Activated B cell treated with CpG ODN at 0.5 μM for 24 hours (primary cell): ENCODE measurements at regions not wholly inside any gene's neighbourhood (a gene's known extent, or its start where the extent isn't known, plus 50 kb on each side); places are given as distances from the start of the nearest gene placed in this dataset.

Experiments used
- ATAC-seq: fragments of 200-7000 bp; cut with Tn5 transposase; one replicate; pipeline ENCODE4 v1.10.0; 2021; ENCODE audit warnings: low read depth, mild to moderate bottlenecking, moderate library complexity
- CTCF ChIA-PET: fragments of 350-600 bp; sonication (Branson Sonifier 250); formaldehyde crosslinking; loops from one replicate; lab custom pipeline; 2021; ENCODE audit warnings: antibody characterized with exemption; lab: Charles Lee
- POLR2A ChIA-PET: fragments of 350-600 bp; sonication (Branson Sonifier 250); formaldehyde crosslinking; loops from one replicate; lab custom pipeline; 2021; ENCODE audit warnings: antibody characterized with exemption; lab: Charles Lee
- DNase-seq: peaks from one replicate; pipeline ENCODE4 v3.0.0; 2022
- H3K27ac Mint-ChIP-seq: one replicate; pipeline ENCODE4 v1.8.0; 2020; ENCODE audit warnings: mixed read lengths
- H3K27me3 Mint-ChIP-seq: one replicate; pipeline ENCODE4 v1.8.0; 2021; ENCODE audit warnings: mixed read lengths
- H3K36me3 Mint-ChIP-seq: one replicate; pipeline ENCODE4 v1.8.0; 2021; ENCODE audit warnings: low read depth, mixed read lengths
- H3K4me1 Mint-ChIP-seq: one replicate; pipeline ENCODE4 v1.8.0; 2021; ENCODE audit warnings: mixed read lengths
- H3K4me3 Mint-ChIP-seq: one replicate; pipeline ENCODE4 v1.8.0; 2020; ENCODE audit warnings: mild to moderate bottlenecking, mixed read lengths
- H3K9me3 Mint-ChIP-seq: one replicate; pipeline ENCODE4 v1.8.0; 2020; ENCODE audit warnings: mixed read lengths
- CTCF ChIP-seq: fragments of 200-600 bp; IDR thresholded peaks from one replicate; pipeline ENCODE4 v1.8.0; 2022; ENCODE audit warnings: antibody characterized with exemption, mild to moderate bottlenecking
- intact Hi-C: fragments of 100-400 bp; cut with micrococcal nuclease; formaldehyde crosslinking; loops from one replicate; pipeline ENCODE4 v1.15.1; 2024

- POLR2A ChIA-PET: no interaction called here
- TF ChIP-seq CTCF: no peak
- intact Hi-C loops: no loop called here
Measured at GRCh38 chr2:125593036-125593435, 1062.9 kb upstream of the GYPC start.

GRCh38 chr2:125596612-125597011 lies 1059.3 kb upstream of the GYPC start:
- H3K27ac Mint-ChIP-seq: no peak overlapping the region
- POLR2A ChIA-PET: no interaction called here
- no peak for TF ChIP-seq CTCF

More at GRCh38 chr2:125593036-125593435, 1062.9 kb upstream of the GYPC start:
- Mint-ChIP-seq H3K9me3 (peaks cover 12% of the 10 kb centered on the region), H3K36me3 (no peaks in the 10 kb centered on the region), H3K27ac (no peak overlapping the region), H3K4me3 (no peak overlapping the region), H3K4me1 (no peaks in the 10 kb centered on the region), H3K27me3 (no peaks in the 10 kb centered on the region)
- no peak for ATAC-seq
- CTCF ChIA-PET: no interaction called here
- no peak for DNase-seq

GRCh38 chr2:125615438-125615837 lies 1040.5 kb upstream of the GYPC start:
- ChIA-PET POLR2A (no interaction called here), CTCF (no interaction called here)
- H3K4me1 Mint-ChIP-seq: no peaks in the 10 kb centered on the region
- ATAC-seq (no peak), DNase-seq (no peak)
- no peak for TF ChIP-seq CTCF
- intact Hi-C loops: no loop called here
- H3K36me3 Mint-ChIP-seq: no peaks in the 10 kb centered on the region
- peaks cover 4% of the 10 kb centered on the region for H3K9me3 Mint-ChIP-seq
- H3K4me3 Mint-ChIP-seq: no peak overlapping the region
- no peak overlapping the region for H3K27ac Mint-ChIP-seq
- H3K27me3 Mint-ChIP-seq: no peaks in the 10 kb centered on the region

More at GRCh38 chr2:125596612-125597011, 1059.3 kb upstream of the GYPC start:
- ATAC-seq (no peak), DNase-seq (no peak)
- intact Hi-C loops: no loop called here
- H3K27me3 Mint-ChIP-seq: no peaks in the 10 kb centered on the region
- CTCF ChIA-PET: no interaction called here
- H3K4me3 Mint-ChIP-seq: no peak overlapping the region
- no peaks in the 10 kb centered on the region for H3K36me3 Mint-ChIP-seq
- no peaks in the 10 kb centered on the region for H3K4me1 Mint-ChIP-seq
- peaks cover 2% of the 10 kb centered on the region for H3K9me3 Mint-ChIP-seq

GRCh38 chr2:125630377-125630776 lies 1025.6 kb upstream of the GYPC start:
- H3K36me3 Mint-ChIP-seq: no peaks in the 10 kb centered on the region
- no peak overlapping the region for H3K27ac Mint-ChIP-seq
- DNase-seq (no peak), ATAC-seq (no peak)
- H3K4me3 Mint-ChIP-seq: no peak overlapping the region
- H3K9me3 Mint-ChIP-seq: peaks cover 15% of the 10 kb centered on the region
- POLR2A ChIA-PET: no interaction called here
- no peaks in the 10 kb centered on the region for H3K4me1 Mint-ChIP-seq
- intact Hi-C loops: no loop called here
- no peaks in the 10 kb centered on the region for H3K27me3 Mint-ChIP-seq
- CTCF ChIA-PET: no interaction called here
- TF ChIP-seq CTCF: no peak

- ChIA-PET CTCF (no interaction called here), POLR2A (no interaction called here)
- H3K27ac Mint-ChIP-seq: no peak overlapping the region
- H3K36me3 Mint-ChIP-seq: no peaks in the 10 kb centered on the region
- H3K9me3 Mint-ChIP-seq: peaks cover 5% of the 10 kb centered on the region
- no peak for TF ChIP-seq CTCF
- no peaks in the 10 kb centered on the region for H3K27me3 Mint-ChIP-seq
- no peak overlapping the region for H3K4me3 Mint-ChIP-seq
- intact Hi-C loops: no loop called here
- DNase-seq (no peak), ATAC-seq (no peak)
- no peaks in the 10 kb centered on the region for H3K4me1 Mint-ChIP-seq
Measured at GRCh38 chr2:125634662-125635061, 1021.3 kb upstream of the GYPC start.
